Activated naive CD4-positive, alpha-beta T cell treated with anti-CD3 and anti-CD28 coated beads, Interleukin-2, amount 50 U/mL, for 24 hours (primary cell): ENCODE measurements at regions not wholly inside any gene's neighbourhood (a gene's known extent, or its start where the extent isn't known, plus 50 kb on each side); places are given as distances from the start of the nearest gene placed in this dataset.
"Not testable (repeated sequence)": the region's sequence is repeated elsewhere in the genome, so short reads cannot be mapped to it uniquely, and the experiment has no call there.

ENCODE experiments used
- H3K27ac Mint-ChIP-seq: one replicate; pipeline ENCODE4 v1.8.0; 2021; ENCODE audit warnings: mild to moderate bottlenecking, mixed read lengths
- H3K27me3 Mint-ChIP-seq: one replicate; pipeline ENCODE4 v1.8.0; 2021; ENCODE audit warnings: mixed read lengths
- H3K36me3 Mint-ChIP-seq: one replicate; pipeline ENCODE4 v1.8.0; 2021; ENCODE audit warnings: mixed read lengths
- H3K4me1 Mint-ChIP-seq: one replicate; pipeline ENCODE4 v1.8.0; 2021; ENCODE audit warnings: mixed read lengths
- H3K4me3 Mint-ChIP-seq: one replicate; pipeline ENCODE4 v1.8.0; 2021; ENCODE audit warnings: mild to moderate bottlenecking, mixed read lengths
- H3K9me3 Mint-ChIP-seq: one replicate; pipeline ENCODE4 v1.8.0; 2021; ENCODE audit warnings: mixed read lengths

DNA sequence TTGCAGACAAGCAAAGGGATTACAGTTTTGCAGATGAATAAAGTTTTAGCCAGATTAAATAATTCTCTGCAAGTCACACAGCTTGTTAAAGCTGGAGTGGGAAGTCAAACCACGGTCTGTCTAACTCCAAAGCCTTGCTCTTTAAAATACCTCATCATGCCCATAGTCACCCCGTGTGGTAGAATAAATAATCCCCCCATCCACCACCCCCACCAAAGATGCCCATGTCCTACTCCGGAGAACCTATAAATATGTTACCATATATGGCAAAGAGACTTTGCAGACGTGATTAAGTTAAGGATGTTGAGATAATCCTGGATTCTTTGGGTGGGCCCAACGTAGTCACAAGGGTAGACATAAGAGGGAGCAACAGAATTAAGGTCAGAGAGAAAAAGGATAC is 118.7 kb downstream of the BEND2 start:
- Mint-ChIP-seq H3K4me3 (no peak overlapping the region), H3K4me1 (no peaks in the 10 kb centered on the region), H3K9me3 (no peaks in the 10 kb centered on the region), H3K27ac (no peak overlapping the region), H3K27me3 (peaks cover 15% of the 10 kb centered on the region), H3K36me3 (no peaks in the 10 kb centered on the region)

DNA sequence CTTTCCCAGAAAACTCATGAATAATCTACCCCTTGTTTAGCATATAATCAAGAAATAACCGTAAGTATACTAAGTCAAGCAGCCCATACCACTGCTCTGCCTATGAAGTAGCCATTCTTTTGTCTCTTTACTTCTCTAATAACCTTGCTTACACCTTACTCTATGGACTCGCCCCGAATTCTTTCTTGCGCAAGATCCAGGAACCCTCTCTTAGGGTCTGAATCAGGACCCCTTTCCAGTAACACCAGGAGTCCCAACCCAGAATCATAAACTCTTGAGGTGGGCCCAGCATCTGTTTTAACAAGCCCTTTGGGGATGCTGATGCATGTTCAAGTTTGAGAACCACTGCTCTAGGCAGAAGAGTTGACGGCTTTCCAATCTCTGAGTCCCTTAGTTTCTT is 119.6 kb downstream of the BEND2 start:
- Mint-ChIP-seq H3K27ac (no peak overlapping the region), H3K4me1 (no peaks in the 10 kb centered on the region), H3K9me3 (no peaks in the 10 kb centered on the region), H3K4me3 (no peak overlapping the region), H3K36me3 (no peaks in the 10 kb centered on the region), H3K27me3 (peaks cover 15% of the 10 kb centered on the region)

DNA sequence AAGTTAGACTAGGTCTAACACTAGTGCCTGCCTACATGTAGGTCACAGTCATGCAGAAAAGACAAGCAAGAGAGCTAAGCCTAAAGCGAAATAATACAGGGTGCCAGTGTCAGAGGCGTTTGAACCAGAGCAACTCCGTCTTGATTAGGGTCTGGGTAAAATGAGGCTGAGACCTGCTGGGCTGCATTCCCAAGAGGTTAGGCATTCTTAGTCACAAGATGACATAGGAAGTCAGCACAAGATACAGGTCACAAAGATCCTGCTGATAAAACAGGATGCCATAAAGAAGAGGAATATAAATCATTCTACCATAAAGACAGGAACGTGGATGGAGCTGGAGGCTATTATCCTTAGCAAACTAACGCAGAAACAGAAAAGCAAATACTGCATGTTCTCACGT is 120.9 kb downstream of the BEND2 start:
- no peaks in the 10 kb centered on the region for H3K9me3 Mint-ChIP-seq
- no peaks in the 10 kb centered on the region for H3K36me3 Mint-ChIP-seq
- H3K4me3 Mint-ChIP-seq = no peak overlapping the region
- peaks cover 15% of the 10 kb centered on the region for H3K27me3 Mint-ChIP-seq
- no peaks in the 10 kb centered on the region for H3K4me1 Mint-ChIP-seq
- no peak overlapping the region for H3K27ac Mint-ChIP-seq

- Mint-ChIP-seq H3K4me3 (no peak overlapping the region), H3K27me3 (peaks cover 15% of the 10 kb centered on the region), H3K9me3 (no peaks in the 10 kb centered on the region), H3K4me1 (no peaks in the 10 kb centered on the region), H3K36me3 (no peaks in the 10 kb centered on the region), H3K27ac (no peak overlapping the region)
These were observed 121.9 kb downstream of the BEND2 start for GRCh38 chrX:18098763-18099162.

- Mint-ChIP-seq H3K27me3 (peaks cover 1% of the 10 kb centered on the region), H3K36me3 (no peaks in the 10 kb centered on the region), H3K4me1 (no peaks in the 10 kb centered on the region), H3K4me3 (no peak overlapping the region), H3K27ac (no peak overlapping the region), H3K9me3 (no peaks in the 10 kb centered on the region)
These were observed 144.3 kb downstream of the BEND2 start for GRCh38 chrX:18076434-18076833.

DNA sequence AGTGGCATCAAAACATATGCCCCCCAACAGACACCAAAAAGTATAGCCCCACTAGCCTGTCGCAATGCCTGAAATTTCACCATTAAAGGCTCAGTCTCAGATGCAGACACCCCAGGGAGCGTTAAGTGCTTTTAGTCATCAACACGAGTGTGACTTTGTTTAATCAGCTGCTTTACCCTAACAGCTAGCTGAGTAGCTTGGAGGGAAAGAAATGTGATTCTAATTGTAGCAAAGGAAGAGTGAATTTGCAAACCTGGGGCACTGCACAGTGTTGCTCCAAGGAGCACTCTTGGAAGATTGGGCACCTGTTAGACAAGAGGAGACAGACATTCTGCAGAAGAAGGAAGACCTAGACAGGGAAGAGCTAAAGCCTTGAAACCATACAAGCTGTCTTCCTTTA is 145.1 kb downstream of the BEND2 start:
- H3K9me3 Mint-ChIP-seq = no peaks in the 10 kb centered on the region
- H3K4me1 Mint-ChIP-seq = no peaks in the 10 kb centered on the region
- no peak overlapping the region for H3K4me3 Mint-ChIP-seq
- H3K36me3 Mint-ChIP-seq = no peaks in the 10 kb centered on the region
- H3K27me3 Mint-ChIP-seq = peaks cover 1% of the 10 kb centered on the region
- H3K27ac Mint-ChIP-seq = no peak overlapping the region

GRCh38 chrX:18068045-18068444 is 152.6 kb downstream of the BEND2 start:
- not testable (repeated sequence) for H3K36me3 Mint-ChIP-seq, H3K9me3 Mint-ChIP-seq, H3K4me3 Mint-ChIP-seq, H3K4me1 Mint-ChIP-seq, H3K27ac Mint-ChIP-seq, H3K27me3 Mint-ChIP-seq

GRCh38 chrX:18065956-18066355 is 154.7 kb downstream of the BEND2 start:
- H3K4me1 Mint-ChIP-seq = peaks cover 5% of the 10 kb centered on the region
- H3K27me3 Mint-ChIP-seq = peaks cover 2% of the 10 kb centered on the region
- no peak overlapping the region for H3K4me3 Mint-ChIP-seq
- H3K36me3 Mint-ChIP-seq = no peaks in the 10 kb centered on the region
- no peaks in the 10 kb centered on the region for H3K9me3 Mint-ChIP-seq
- no peak overlapping the region for H3K27ac Mint-ChIP-seq

DNA sequence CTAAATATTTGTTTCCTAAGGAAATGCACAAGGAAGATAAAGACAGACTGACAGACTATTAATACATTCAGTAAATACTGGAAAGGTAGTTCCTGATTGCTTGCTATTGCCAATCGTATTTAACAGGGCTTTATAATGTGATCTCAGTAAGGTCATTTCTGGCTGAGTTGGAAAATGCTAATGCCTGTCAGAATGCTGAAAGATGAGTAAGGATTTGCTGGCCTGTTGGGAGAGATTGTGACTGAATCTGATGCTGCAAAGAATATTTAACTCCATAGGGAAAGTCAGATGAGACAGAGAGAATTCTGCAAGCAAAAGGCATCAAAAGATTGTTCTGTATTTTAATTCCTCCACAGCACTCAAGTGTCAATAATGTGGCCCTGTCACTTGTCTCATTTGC is 169.0 kb downstream of the BEND2 start:
- Mint-ChIP-seq H3K4me3 (no peak overlapping the region), H3K9me3 (no peaks in the 10 kb centered on the region), H3K4me1 (no peaks in the 10 kb centered on the region), H3K27ac (no peak overlapping the region), H3K27me3 (no peaks in the 10 kb centered on the region), H3K36me3 (no peaks in the 10 kb centered on the region)

DNA sequence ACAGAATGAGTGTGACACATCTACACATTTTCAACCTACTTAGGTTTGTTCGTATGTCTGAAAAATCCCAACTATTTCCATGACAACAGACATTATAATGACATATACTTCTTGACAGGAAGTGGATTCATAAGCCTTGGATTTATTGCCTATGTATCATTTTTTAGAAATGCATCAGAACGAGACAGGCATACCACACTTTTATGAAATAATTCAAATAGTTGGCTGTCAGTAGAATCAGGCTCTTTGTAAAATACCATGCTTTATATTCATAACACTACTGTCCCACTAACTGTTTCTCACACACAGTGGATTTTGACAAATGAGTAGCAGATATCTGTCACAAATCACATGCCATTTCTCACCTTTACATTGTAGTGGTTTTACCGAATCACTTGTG is 173.2 kb downstream of the BEND2 start:
- Mint-ChIP-seq H3K27me3 (no peaks in the 10 kb centered on the region), H3K9me3 (no peaks in the 10 kb centered on the region), H3K4me3 (no peak overlapping the region), H3K27ac (no peak overlapping the region), H3K36me3 (no peaks in the 10 kb centered on the region), H3K4me1 (no peaks in the 10 kb centered on the region)

DNA sequence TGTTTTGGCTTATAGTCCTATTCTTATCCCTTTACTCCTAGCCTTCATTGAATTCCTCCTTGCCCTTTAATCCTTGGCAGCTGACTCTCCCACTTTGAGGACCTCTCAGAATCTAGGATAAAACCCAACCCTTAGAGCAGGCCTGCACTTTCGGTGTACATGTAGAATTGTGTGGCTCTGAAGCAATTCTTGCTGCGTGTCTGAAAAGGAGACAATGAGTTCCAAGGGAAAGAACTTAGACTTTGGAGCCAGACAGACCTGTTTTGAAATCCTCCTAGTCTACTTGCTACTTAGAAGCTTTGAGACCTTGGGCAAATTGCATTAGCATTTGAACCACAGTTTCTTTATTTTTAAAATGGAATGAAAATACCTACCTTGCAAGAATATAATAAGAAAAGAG is 175.2 kb downstream of the BEND2 start:
- H3K9me3 Mint-ChIP-seq = no peaks in the 10 kb centered on the region
- no peaks in the 10 kb centered on the region for H3K4me1 Mint-ChIP-seq
- no peak overlapping the region for H3K27ac Mint-ChIP-seq
- H3K36me3 Mint-ChIP-seq = no peaks in the 10 kb centered on the region
- no peak overlapping the region for H3K4me3 Mint-ChIP-seq
- no peaks in the 10 kb centered on the region for H3K27me3 Mint-ChIP-seq

DNA sequence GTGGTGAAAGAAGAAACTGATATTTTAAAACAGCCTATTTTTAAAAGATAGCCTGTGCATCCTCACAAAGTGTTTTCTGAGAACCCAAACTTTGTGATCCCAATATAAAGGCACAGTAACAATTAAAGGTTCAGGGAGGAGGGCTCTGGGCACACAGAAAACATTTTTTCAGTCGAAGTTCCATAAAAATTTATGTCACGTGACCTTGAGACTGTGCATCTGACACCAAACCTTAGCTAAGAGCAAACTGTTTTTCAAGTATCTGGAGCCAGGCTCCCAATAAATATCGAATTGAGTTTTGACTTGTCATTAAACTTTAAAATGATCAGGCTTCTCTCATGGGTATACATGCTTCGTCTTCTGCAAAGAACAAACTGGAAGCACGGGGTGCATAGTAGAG is 177.9 kb downstream of the BEND2 start:
- Mint-ChIP-seq H3K9me3 (no peaks in the 10 kb centered on the region), H3K4me3 (no peak overlapping the region), H3K4me1 (no peaks in the 10 kb centered on the region), H3K27ac (no peak overlapping the region), H3K36me3 (no peaks in the 10 kb centered on the region), H3K27me3 (no peaks in the 10 kb centered on the region)

DNA sequence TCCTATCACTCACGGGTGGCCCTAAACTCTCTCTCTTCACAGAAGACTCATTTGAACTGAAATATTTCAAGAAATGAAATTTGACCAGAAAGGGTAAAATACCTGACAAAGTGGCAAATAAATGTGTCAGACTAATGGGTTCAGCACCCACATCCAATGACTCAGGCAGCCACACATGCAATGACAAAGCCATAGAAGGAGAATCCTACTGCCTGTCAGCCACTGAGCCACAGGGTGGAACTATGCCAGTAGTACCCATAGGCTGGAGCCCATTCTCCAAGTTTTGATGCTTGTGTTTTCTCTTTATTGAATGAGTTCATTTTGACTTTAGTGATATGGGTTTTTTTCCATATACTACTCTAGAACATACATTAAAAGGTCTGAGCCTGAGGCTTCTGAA is 179.0 kb downstream of the BEND2 start:
- Mint-ChIP-seq H3K36me3 (no peaks in the 10 kb centered on the region), H3K9me3 (no peaks in the 10 kb centered on the region), H3K4me1 (no peaks in the 10 kb centered on the region), H3K27ac (no peak overlapping the region), H3K4me3 (no peak overlapping the region), H3K27me3 (no peaks in the 10 kb centered on the region)

- H3K9me3 Mint-ChIP-seq = no peaks in the 10 kb centered on the region
- no peaks in the 10 kb centered on the region for H3K36me3 Mint-ChIP-seq
- no peaks in the 10 kb centered on the region for H3K27me3 Mint-ChIP-seq
- H3K4me3 Mint-ChIP-seq = no peak overlapping the region
- no peaks in the 10 kb centered on the region for H3K4me1 Mint-ChIP-seq
- no peak overlapping the region for H3K27ac Mint-ChIP-seq
These were observed 177.9 kb upstream of the RAI2 start for GRCh38 chrX:18039023-18039422.

DNA sequence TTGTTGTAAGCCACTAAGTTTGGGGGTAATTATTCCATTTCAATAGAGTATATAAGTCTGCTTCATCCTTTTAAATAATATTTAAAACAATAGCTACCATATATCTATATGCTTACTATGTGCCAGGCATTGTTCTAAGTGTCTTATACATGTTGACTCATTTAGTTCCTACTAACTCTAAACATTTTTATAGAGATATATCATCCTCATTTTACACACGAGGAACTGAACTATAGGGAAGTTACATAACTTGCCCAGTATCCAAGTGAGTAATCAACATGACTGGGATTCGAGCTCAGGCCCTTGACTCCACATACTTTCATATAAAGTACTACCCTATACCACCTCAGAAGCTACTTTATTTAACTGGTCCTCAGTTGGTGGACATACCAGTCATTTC is 175.3 kb upstream of the RAI2 start:
- Mint-ChIP-seq H3K4me3 (no peak overlapping the region), H3K9me3 (no peaks in the 10 kb centered on the region), H3K27me3 (no peaks in the 10 kb centered on the region), H3K27ac (no peak overlapping the region), H3K4me1 (no peaks in the 10 kb centered on the region), H3K36me3 (no peaks in the 10 kb centered on the region)

DNA sequence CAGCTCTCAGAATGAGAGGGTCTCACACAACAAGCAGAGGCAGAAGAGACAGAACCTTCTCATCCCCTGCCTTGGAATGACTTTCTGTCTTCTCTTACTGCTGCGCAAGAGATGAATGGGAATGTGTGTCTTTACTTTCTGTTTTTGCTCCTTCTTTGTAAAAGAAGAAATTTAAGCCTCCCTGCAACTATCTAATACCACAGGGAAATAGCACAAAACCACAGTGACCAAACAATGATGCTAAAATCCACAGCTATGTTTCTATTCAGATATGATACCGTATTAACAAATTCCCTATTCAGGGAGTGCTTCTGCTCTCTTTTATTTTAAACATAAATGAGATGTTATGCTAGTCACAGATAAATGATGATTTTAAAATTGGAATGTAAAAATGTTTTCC is 173.8 kb upstream of the RAI2 start:
- no peak overlapping the region for H3K27ac Mint-ChIP-seq
- H3K27me3 Mint-ChIP-seq = no peaks in the 10 kb centered on the region
- H3K4me1 Mint-ChIP-seq = no peaks in the 10 kb centered on the region
- no peaks in the 10 kb centered on the region for H3K9me3 Mint-ChIP-seq
- no peak overlapping the region for H3K4me3 Mint-ChIP-seq
- no peaks in the 10 kb centered on the region for H3K36me3 Mint-ChIP-seq

DNA sequence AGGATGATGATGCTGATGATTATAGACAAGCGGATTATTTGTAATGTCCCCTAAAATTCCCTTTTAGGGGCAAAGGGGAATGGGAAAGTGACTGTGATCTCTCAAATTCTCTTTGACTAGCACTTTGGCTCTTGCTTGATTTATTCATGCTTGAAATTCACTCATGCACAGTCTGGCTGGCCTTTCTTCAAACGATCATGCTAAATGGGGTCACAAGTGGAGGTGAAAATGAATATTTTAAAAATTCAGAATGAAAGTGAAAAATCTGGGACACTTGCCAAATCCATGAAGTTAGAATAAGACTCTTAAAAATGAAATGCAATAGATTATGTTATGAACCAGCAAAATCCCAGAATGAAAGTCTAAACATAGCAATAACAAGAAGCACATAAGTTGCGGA is 173.4 kb upstream of the RAI2 start:
- no peaks in the 10 kb centered on the region for H3K27me3 Mint-ChIP-seq
- no peaks in the 10 kb centered on the region for H3K9me3 Mint-ChIP-seq
- H3K4me3 Mint-ChIP-seq = no peak overlapping the region
- H3K27ac Mint-ChIP-seq = no peak overlapping the region
- no peaks in the 10 kb centered on the region for H3K4me1 Mint-ChIP-seq
- H3K36me3 Mint-ChIP-seq = no peaks in the 10 kb centered on the region
